OCI-LY1 (cell line): ENCODE measurements at regions not wholly inside any gene's neighbourhood (a gene's known extent, or its start where the extent isn't known, plus 50 kb on each side); places are given as distances from the start of the nearest gene placed in this dataset.

Experiments used
- H2AFZ ChIP-seq: fragments of 200-600 bp; sonication (generic), shearing (Covaris generic); 2 replicates; pipeline ENCODE4 v1.6.0; 2014; ENCODE audit warnings: antibody characterized with exemption, mild to moderate bottlenecking, low read length
- H3F3A ChIP-seq: fragments of 200-600 bp; sonication (generic), shearing (Covaris generic); 2 replicates; pipeline ENCODE4 v1.6.0; 2014; ENCODE audit warnings: mild to moderate bottlenecking, antibody characterized with exemption, low read length, moderate library complexity; ENCODE audit not compliant: insufficient read depth
- H3K27ac ChIP-seq: fragments of 200-600 bp; sonication (generic); 2 replicates; pipeline ENCODE4 v1.5.1; 2014; ENCODE audit warnings: low read length, mixed run types, mild to moderate bottlenecking, low read depth; ENCODE audit not compliant: poor library complexity, severe bottlenecking
- H3K27me3 ChIP-seq: fragments of 200-600 bp; sonication (generic); 2 replicates; pipeline ENCODE4 v1.6.0; 2014; ENCODE audit warnings: antibody characterized with exemption, mild to moderate bottlenecking, low read length, moderate library complexity; ENCODE audit not compliant: insufficient read depth
- H3K36me3 ChIP-seq: fragments of 200-600 bp; sonication (generic); 2 replicates; pipeline ENCODE4 v1.6.1; 2014; ENCODE audit warnings: mild to moderate bottlenecking, antibody characterized with exemption, low read length, moderate library complexity, mixed read lengths; ENCODE audit not compliant: insufficient read depth
- H3K4me1 ChIP-seq: fragments of 200-600 bp; sonication (generic); 2 replicates; pipeline ENCODE4 v1.5.1; 2014; ENCODE audit warnings: mild to moderate bottlenecking, low read length, moderate library complexity; ENCODE audit not compliant: insufficient read depth, severe bottlenecking
- H3K4me2 ChIP-seq: fragments of 200-600 bp; sonication (generic), shearing (Covaris generic); 2 replicates; pipeline ENCODE4 v1.6.1; 2014; ENCODE audit warnings: low read length
- H3K4me3 ChIP-seq: fragments of 200-600 bp; sonication (generic); 2 replicates; pipeline ENCODE4 v1.5.1; 2014; ENCODE audit warnings: low read length, low read depth, mild to moderate bottlenecking, mixed read lengths; ENCODE audit not compliant: poor library complexity, severe bottlenecking
- H3K79me2 ChIP-seq: fragments of 200-600 bp; shearing (Covaris generic); 2 replicates; pipeline ENCODE4 v1.6.1; 2016; ENCODE audit warnings: mixed run types, low read length, mixed read lengths; ENCODE audit not compliant: insufficient read depth
- H3K9ac ChIP-seq: fragments of 200-600 bp; sonication (generic), shearing (Covaris generic); 2 replicates; pipeline ENCODE4 v1.6.1; 2014; ENCODE audit warnings: mild to moderate bottlenecking, low read length, mixed read lengths
- H3K9me2 ChIP-seq: fragments of 200-600 bp; sonication (generic), shearing (Covaris generic); 2 replicates; pipeline ENCODE4 v1.6.1; 2014; ENCODE audit warnings: low read depth, mild to moderate bottlenecking, low read length, mixed read lengths
- H3K9me3 ChIP-seq: fragments of 200-600 bp; shearing (Covaris generic); 2 replicates; pipeline ENCODE4 v1.6.1; 2014; ENCODE audit warnings: low read length, mixed read lengths
- H4K20me1 ChIP-seq: fragments of 200-600 bp; sonication (generic), shearing (Covaris generic); 2 replicates; pipeline ENCODE4 v1.6.0; 2016; ENCODE audit warnings: mild to moderate bottlenecking, low read length; ENCODE audit not compliant: insufficient read depth
- EZH2 ChIP-seq: fragments of 200-600 bp; sonication (generic), shearing (Covaris generic); IDR thresholded peaks from 2 replicates; pipeline ENCODE4 v1.8.0; 2017; ENCODE audit warnings: borderline replicate concordance, mixed run types, mild to moderate bottlenecking, antibody characterized with exemption, low read length, moderate library complexity, mixed read lengths
- TF ChIP-seq, protein P1 (sequence below): fragments of 200-600 bp; sonication (generic), shearing (Covaris generic); IDR thresholded peaks from 2 replicates; pipeline ENCODE4 v1.5.1; 2017; ENCODE audit warnings: mild to moderate bottlenecking, antibody characterized with exemption, low read length, moderate library complexity, mixed read lengths

DNA sequence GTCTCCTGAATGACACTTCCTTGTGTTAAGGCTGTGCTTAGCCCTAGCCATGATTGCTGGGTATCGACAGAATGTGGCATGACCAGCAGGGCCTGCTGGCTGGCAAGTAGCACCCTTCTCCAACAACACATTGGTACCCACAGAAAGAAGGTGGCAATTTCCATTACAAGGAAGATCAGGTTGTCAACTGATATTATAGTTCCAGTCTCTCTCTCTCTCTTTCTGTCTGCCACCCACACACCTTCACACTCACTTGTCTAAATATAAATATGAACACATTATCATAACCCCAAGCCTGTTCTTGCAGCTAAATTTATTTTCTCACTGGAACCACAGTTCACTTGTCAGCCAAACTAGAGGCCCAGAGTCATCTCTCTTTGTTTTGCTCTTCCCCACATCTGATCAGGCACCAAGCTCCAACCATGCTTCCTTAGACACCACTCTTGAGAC is 408.1 kb upstream of the PIK3R1 start:
- Histone ChIP-seq H3F3A (no peaks in the 10 kb centered on the region), H3K9me3 (no peaks in the 10 kb centered on the region), H3K79me2 (no peaks in the 10 kb centered on the region), H3K9me2 (no peaks in the 10 kb centered on the region), H2AFZ (no peak overlapping the region), H3K4me1 (no peaks in the 10 kb centered on the region), H3K36me3 (no peaks in the 10 kb centered on the region), H3K4me3 (no peak overlapping the region), H3K4me2 (no peak overlapping the region), H4K20me1 (no peaks in the 10 kb centered on the region), H3K27ac (no peak overlapping the region), H3K27me3 (no peaks in the 10 kb centered on the region), H3K9ac (no peak overlapping the region)
- no peak for TF ChIP-seq EZH2
- TF ChIP-seq, protein P1, sequence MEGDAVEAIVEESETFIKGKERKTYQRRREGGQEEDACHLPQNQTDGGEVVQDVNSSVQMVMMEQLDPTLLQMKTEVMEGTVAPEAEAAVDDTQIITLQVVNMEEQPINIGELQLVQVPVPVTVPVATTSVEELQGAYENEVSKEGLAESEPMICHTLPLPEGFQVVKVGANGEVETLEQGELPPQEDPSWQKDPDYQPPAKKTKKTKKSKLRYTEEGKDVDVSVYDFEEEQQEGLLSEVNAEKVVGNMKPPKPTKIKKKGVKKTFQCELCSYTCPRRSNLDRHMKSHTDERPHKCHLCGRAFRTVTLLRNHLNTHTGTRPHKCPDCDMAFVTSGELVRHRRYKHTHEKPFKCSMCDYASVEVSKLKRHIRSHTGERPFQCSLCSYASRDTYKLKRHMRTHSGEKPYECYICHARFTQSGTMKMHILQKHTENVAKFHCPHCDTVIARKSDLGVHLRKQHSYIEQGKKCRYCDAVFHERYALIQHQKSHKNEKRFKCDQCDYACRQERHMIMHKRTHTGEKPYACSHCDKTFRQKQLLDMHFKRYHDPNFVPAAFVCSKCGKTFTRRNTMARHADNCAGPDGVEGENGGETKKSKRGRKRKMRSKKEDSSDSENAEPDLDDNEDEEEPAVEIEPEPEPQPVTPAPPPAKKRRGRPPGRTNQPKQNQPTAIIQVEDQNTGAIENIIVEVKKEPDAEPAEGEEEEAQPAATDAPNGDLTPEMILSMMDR = no peak

DNA sequence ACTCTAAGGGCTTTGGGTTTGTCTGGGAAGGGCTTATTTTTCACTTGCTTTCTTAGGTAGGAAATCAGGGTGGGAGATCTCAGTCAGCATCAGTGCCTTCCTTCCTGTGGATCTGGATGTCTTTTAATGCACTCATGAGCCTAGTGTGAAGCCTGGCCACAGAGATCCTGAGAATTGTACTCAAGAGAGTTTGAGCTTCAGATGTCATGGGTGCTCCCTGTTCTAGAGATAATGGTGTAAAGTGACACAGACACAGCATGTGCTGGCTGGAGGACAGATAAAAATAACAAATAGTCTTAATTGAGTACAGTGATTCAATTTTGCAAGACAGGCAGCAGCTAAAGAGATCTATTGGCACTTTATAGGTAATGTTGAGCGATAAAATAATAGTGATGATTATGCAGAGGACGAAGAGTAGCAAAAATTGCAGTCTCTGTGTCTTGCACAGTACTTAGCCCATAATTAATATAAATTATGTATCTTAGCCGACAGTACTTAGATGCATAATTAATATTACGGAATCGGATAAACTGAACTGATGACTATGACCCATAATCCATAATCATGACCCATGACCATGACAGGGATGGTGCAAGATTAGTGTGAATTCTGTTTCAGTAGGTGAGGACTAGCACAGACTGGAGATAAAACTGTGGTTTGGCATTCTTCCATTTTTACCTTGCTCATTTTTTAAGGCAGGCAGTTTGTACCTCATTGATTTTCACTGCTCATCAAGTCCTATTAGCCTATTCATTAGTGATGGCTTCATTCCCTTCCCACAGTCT is 408.7 kb upstream of the PIK3R1 start:
- Histone ChIP-seq H3K27me3 (no peaks in the 10 kb centered on the region), H3F3A (no peaks in the 10 kb centered on the region), H3K9ac (no peak overlapping the region), H3K9me3 (no peaks in the 10 kb centered on the region), H3K4me1 (no peaks in the 10 kb centered on the region), H3K4me2 (no peak overlapping the region), H4K20me1 (no peaks in the 10 kb centered on the region), H3K36me3 (no peaks in the 10 kb centered on the region), H2AFZ (no peak overlapping the region), H3K27ac (no peak overlapping the region), H3K9me2 (no peaks in the 10 kb centered on the region), H3K79me2 (no peaks in the 10 kb centered on the region), H3K4me3 (no peak overlapping the region)
- TF ChIP-seq EZH2 = no peak
- TF ChIP-seq, protein P1 = no peak

DNA sequence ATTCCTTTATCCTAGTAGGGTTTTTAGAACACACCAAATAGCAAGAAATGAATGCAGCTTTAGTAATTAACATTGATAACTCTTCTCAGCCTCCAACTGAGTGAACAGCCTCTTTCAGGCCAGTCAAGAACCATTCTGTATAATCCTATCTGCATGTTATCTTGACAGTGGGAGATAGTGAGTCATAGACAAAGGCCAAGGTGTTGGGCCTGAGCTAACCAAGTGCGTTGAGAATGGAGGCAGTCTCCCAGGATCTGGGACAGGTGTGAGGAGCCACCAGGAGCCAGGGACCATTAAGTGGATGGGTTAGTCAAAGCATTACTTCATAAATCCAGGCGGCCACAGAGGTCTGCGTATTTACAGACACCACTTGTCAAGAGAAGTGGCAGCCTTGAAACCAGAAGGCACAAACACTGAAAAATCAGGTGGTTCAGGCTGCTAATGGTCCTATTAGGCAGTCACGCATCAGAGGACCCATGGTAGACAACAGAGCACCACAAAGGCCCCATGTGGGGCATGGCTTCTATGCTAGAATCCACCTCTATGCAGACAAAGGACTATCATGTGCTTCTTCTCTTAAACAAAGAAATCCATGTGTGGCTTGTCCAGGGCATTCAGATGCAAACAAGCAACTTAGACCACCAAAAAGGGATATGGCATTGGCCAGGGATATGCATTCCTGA is 409.7 kb upstream of the PIK3R1 start:
- no peak overlapping the region for H3K4me2 ChIP-seq

More for the DNA sequence above, 409.7 kb upstream of the PIK3R1 start:
- Histone ChIP-seq H3F3A (no peaks in the 10 kb centered on the region), H3K4me1 (no peaks in the 10 kb centered on the region), H3K9ac (no peak overlapping the region), H3K27me3 (no peaks in the 10 kb centered on the region), H3K9me2 (no peaks in the 10 kb centered on the region), H3K79me2 (no peaks in the 10 kb centered on the region), H3K36me3 (no peaks in the 10 kb centered on the region), H3K4me3 (no peak overlapping the region), H3K9me3 (no peaks in the 10 kb centered on the region), H2AFZ (no peak overlapping the region), H3K27ac (no peak overlapping the region), H4K20me1 (no peaks in the 10 kb centered on the region)
- TF ChIP-seq, protein P1 = no peak
- no peak for TF ChIP-seq EZH2
